GM18951 (cell line): ENCODE measurements at regions not wholly inside any gene's neighbourhood (a gene's known extent, or its start where the extent isn't known, plus 50 kb on each side); places are given as distances from the start of the nearest gene placed in this dataset.

ENCODE experiments used
- POLR2A ChIP-seq: IDR thresholded peaks from 4 replicates; pipeline ENCODE4 v1.6.1; 2011; ENCODE audit warnings: mild to moderate bottlenecking; ENCODE audit not compliant: insufficient read length, insufficient read depth; ENCODE audit errors: extremely low read depth
- in situ Hi-C: fragments of 300-500 bp; cut with MboI; formaldehyde crosslinking; loops from one replicate; pipeline ENCODE4 v1.12.0; 2022; ENCODE audit warnings: low sequenced_read_pairs, mixed read lengths, inconsistent platforms; ENCODE audit not compliant: unreplicated experiment

- in situ Hi-C loops: no loop called here
- TF ChIP-seq POLR2A: no peak
Measured at GRCh38 chr2:40546439-40547191, 94.7 kb upstream of the SLC8A1 start.

GRCh38 chr2:40548521-40548920 is 96.6 kb upstream of the SLC8A1 start:
- TF ChIP-seq POLR2A: no peak
- in situ Hi-C loops: no loop called here

GRCh38 chr2:40550085-40550484 is 98.2 kb upstream of the SLC8A1 start:
- in situ Hi-C loops: loop anchor here (10.0 kb wide), 1 partner anchor 645 kb away; no protein-coding TSS in a partner anchor
- no peak for TF ChIP-seq POLR2A

- TF ChIP-seq POLR2A: no peak
- in situ Hi-C loops: loop anchor here (10.0 kb wide), 1 partner anchor 646 kb away; no protein-coding TSS in a partner anchor
Measured at GRCh38 chr2:40551081-40551480, 99.2 kb upstream of the SLC8A1 start.

- in situ Hi-C loops: loop anchor here (10.0 kb wide), 1 partner anchor 650 kb away; no protein-coding TSS in a partner anchor
Measured at GRCh38 chr2:40554665-40555294, 102.9 kb upstream of the SLC8A1 start.

GRCh38 chr2:40556293-40556692 is 104.4 kb upstream of the SLC8A1 start:
- in situ Hi-C loops: loop anchor here (10.0 kb wide), 1 partner anchor 651 kb away; no protein-coding TSS in a partner anchor
- TF ChIP-seq POLR2A: no peak

More at GRCh38 chr2:40554665-40555294, 102.9 kb upstream of the SLC8A1 start:
- TF ChIP-seq POLR2A: no peak

- TF ChIP-seq POLR2A: no peak
- in situ Hi-C loops: loop anchor here (10.0 kb wide), 1 partner anchor 652 kb away; no protein-coding TSS in a partner anchor
Measured at GRCh38 chr2:40556739-40557138, 104.8 kb upstream of the SLC8A1 start.

- TF ChIP-seq POLR2A: no peak
- in situ Hi-C loops: loop anchor here (10.0 kb wide), 1 partner anchor 654 kb away; no protein-coding TSS in a partner anchor
Measured at GRCh38 chr2:40558761-40559160, 106.9 kb upstream of the SLC8A1 start.

GRCh38 chr2:40559175-40559574 is 107.3 kb upstream of the SLC8A1 start:
- no peak for TF ChIP-seq POLR2A
- in situ Hi-C loops: loop anchor here (10.0 kb wide), 1 partner anchor 654 kb away; no protein-coding TSS in a partner anchor

- TF ChIP-seq POLR2A: no peak
- in situ Hi-C loops: no loop called here
Measured at GRCh38 chr2:40564184-40564583, 112.3 kb upstream of the SLC8A1 start.

- TF ChIP-seq POLR2A: no peak
- in situ Hi-C loops: no loop called here
Measured at GRCh38 chr2:40579247-40579646, 127.4 kb upstream of the SLC8A1 start.

GRCh38 chr2:40584432-40584831 is 132.5 kb upstream of the SLC8A1 start:
- no peak for TF ChIP-seq POLR2A
- in situ Hi-C loops: no loop called here

- in situ Hi-C loops: no loop called here
- TF ChIP-seq POLR2A: no peak
Measured at GRCh38 chr2:40591774-40592173, 139.9 kb upstream of the SLC8A1 start.

- no peak for TF ChIP-seq POLR2A
- in situ Hi-C loops: no loop called here
Measured at GRCh38 chr2:40592218-40592617, 140.3 kb upstream of the SLC8A1 start.
